H1 (cell line): ENCODE measurements at regions not wholly inside any gene's neighbourhood (a gene's known extent, or its start where the extent isn't known, plus 50 kb on each side); places are given as distances from the start of the nearest gene placed in this dataset.

ENCODE experiments used
- CTCF ChIA-PET: fragments of 300-600 bp; sonication (Branson Sonifier 250); formaldehyde crosslinking; loops from one replicate; lab custom pipeline; 2021; ENCODE audit not compliant: partially characterized antibody; lab: Charles Lee
- POLR2A ChIA-PET: fragments of 300-600 bp; sonication (Branson Sonifier 250); formaldehyde crosslinking; loops from one replicate; lab custom pipeline; 2021; ENCODE audit warnings: inconsistent platforms; ENCODE audit not compliant: partially characterized antibody; lab: Charles Lee
- DNase-seq, 2 experiments: peaks; one replicate each; pipeline versions ENCODE4 v3.0.0 to v3.0.0-alpha.2; 2010 to 2022; ENCODE audit warnings: low spot score in 2 of 2, low read depth in 1 of 2, mixed read lengths in 1 of 2
- FAIRE-seq: peaks from 2 replicates; lab custom pipeline; 2011; peaks lifted over from hg19 to GRCh38; lab: Jason Lieb, UNC
- H2AFZ ChIP-seq: 2 replicates; pipeline ENCODE4 v1.8.1; 2012; ENCODE audit warnings: low read length, inconsistent platforms
- H2AK5ac ChIP-seq: 2 replicates; pipeline ENCODE4 v1.6.1; 2013; ENCODE audit warnings: low read depth, low read length
- H2BK120ac ChIP-seq: replicated peaks from 2 replicates; pipeline ENCODE3; 2013; ENCODE audit warnings: low read depth, low read length, inconsistent platforms
- H2BK12ac ChIP-seq: 2 replicates; pipeline ENCODE4 v1.6.1; 2013; ENCODE audit warnings: low read depth, low read length
- H2BK15ac ChIP-seq: 2 replicates; pipeline ENCODE4 v1.6.1; 2013; ENCODE audit warnings: low read length
- H2BK20ac ChIP-seq: 2 replicates; pipeline ENCODE4 v1.6.1; 2013; ENCODE audit warnings: low read length
- H2BK5ac ChIP-seq: 2 replicates; pipeline ENCODE4 v1.6.1; 2013; ENCODE audit warnings: low read depth, low read length
- H3K14ac ChIP-seq: 2 replicates; pipeline ENCODE4 v1.6.1; 2013; ENCODE audit warnings: inconsistent platforms; ENCODE audit not compliant: insufficient read length
- H3K18ac ChIP-seq: 2 replicates; pipeline ENCODE4 v1.6.1; 2013; ENCODE audit warnings: low read length; ENCODE audit errors: extremely low read depth
- H3K23ac ChIP-seq: 2 replicates; pipeline ENCODE4 v1.6.1; 2013; ENCODE audit warnings: inconsistent platforms; ENCODE audit not compliant: insufficient read length
- H3K23me2 ChIP-seq: 2 replicates; pipeline ENCODE4 v1.6.1; 2013; ENCODE audit warnings: low read depth, low read length
- H3K27ac ChIP-seq: 2 replicates; pipeline ENCODE4 v1.6.1; 2011; ENCODE audit warnings: low read depth, low read length, inconsistent platforms
- H3K27me3 ChIP-seq, 4 experiments: replicated peaks in 1 of 4; 1 replicate in 1 of 4; 2 replicates in 3 of 4; pipeline versions ENCODE4 v1.6.1 to v1.8.1; 2011 to 2013; ENCODE audit warnings: low read length in 3 of 4, mild to moderate bottlenecking in 3 of 4, inconsistent platforms in 2 of 4, mixed read lengths in 2 of 4, moderate library complexity in 1 of 4; ENCODE audit not compliant: control insufficient read depth in 3 of 4, insufficient read depth in 3 of 4; ENCODE audit errors: extremely low read depth in 1 of 4
- H3K36me3 ChIP-seq, 4 experiments: 2 replicates each; pipeline versions ENCODE4 v1.6.1 to v1.8.1; 2011 to 2013; ENCODE audit warnings: mild to moderate bottlenecking in 4 of 4, low read length in 3 of 4, moderate library complexity in 2 of 4, control low read depth in 1 of 4, inconsistent platforms in 1 of 4; ENCODE audit not compliant: insufficient read depth in 4 of 4, control insufficient read depth in 2 of 4
- H3K4ac ChIP-seq: replicated peaks from 2 replicates; pipeline ENCODE3; 2013; ENCODE audit warnings: low read length, low read depth, mixed read lengths, inconsistent platforms; ENCODE audit not compliant: insufficient read length
- H3K4me1 ChIP-seq, 4 experiments: replicated peaks in 1 of 4; 1 replicate in 1 of 4; 2 replicates in 3 of 4; pipeline versions ENCODE4 v1.6.1 to v1.8.1; 2011 to 2013; ENCODE audit warnings: low read length in 3 of 4, inconsistent platforms in 2 of 4, mixed read lengths in 1 of 4; ENCODE audit not compliant: insufficient read depth in 4 of 4, control insufficient read depth in 3 of 4
- H3K4me2 ChIP-seq, 2 experiments: 2 replicates each; pipeline versions ENCODE4 v1.6.1 to v1.8.1; 2011 to 2013; ENCODE audit warnings: low read depth in 2 of 2, low read length in 2 of 2, control low read depth in 1 of 2, inconsistent platforms in 1 of 2, mild to moderate bottlenecking in 1 of 2; ENCODE audit not compliant: insufficient read depth in 1 of 2
- H3K4me3 ChIP-seq, 4 experiments: fragments of 200-600, 300-600 bp in 1 of 4; sonication (generic), shearing (Covaris generic), sonication (Bioruptor Twin) in 1 of 4; 2 replicates each; pipeline versions ENCODE4 v1.5.1 to v1.8.1; 2011 to 2016; ENCODE audit warnings: low read length in 4 of 4, low read depth in 3 of 4, control low read depth in 2 of 4, inconsistent platforms in 2 of 4, mild to moderate bottlenecking in 2 of 4, mixed read lengths in 1 of 4, moderate library complexity in 1 of 4; ENCODE audit not compliant: insufficient read depth in 2 of 4; ENCODE audit errors: extremely low read depth in 1 of 4
- H3K56ac ChIP-seq: replicated peaks from 2 replicates; pipeline ENCODE3; 2013; ENCODE audit warnings: low read depth, mild to moderate bottlenecking, mixed read lengths, low read length, inconsistent platforms; ENCODE audit not compliant: insufficient read length
- H3K79me1 ChIP-seq: 2 replicates; pipeline ENCODE4 v1.6.1; 2013; ENCODE audit warnings: low read depth, low read length, control low read depth
- H3K79me2 ChIP-seq, 2 experiments: 2 replicates each; pipeline versions ENCODE4 v1.6.1 to v1.8.1; 2012 to 2013; ENCODE audit warnings: low read length in 2 of 2, mild to moderate bottlenecking in 2 of 2, inconsistent platforms in 1 of 2; ENCODE audit not compliant: insufficient read depth in 2 of 2, control insufficient read depth in 1 of 2
- H3K9ac ChIP-seq, 4 experiments: replicated peaks in 1 of 4; 1 replicate in 1 of 4; 2 replicates in 3 of 4; pipeline versions ENCODE4 v1.6.1 to v1.8.1; 2011 to 2013; ENCODE audit warnings: low read depth in 3 of 4, low read length in 3 of 4, control low read depth in 2 of 4, mild to moderate bottlenecking in 2 of 4, moderate library complexity in 2 of 4, inconsistent platforms in 1 of 4; ENCODE audit errors: extremely low read depth in 1 of 4
- H3K9me3 ChIP-seq, 2 experiments: 2 replicates each; pipeline versions ENCODE4 v1.6.1 to v1.8.1; 2012 to 2013; ENCODE audit warnings: mild to moderate bottlenecking in 2 of 2, moderate library complexity in 2 of 2, control low read depth in 1 of 2, inconsistent platforms in 1 of 2, low read depth in 1 of 2, low read length in 1 of 2, mixed read lengths in 1 of 2; ENCODE audit not compliant: insufficient read depth in 2 of 2
- H4K20me1 ChIP-seq, 2 experiments: replicated peaks in 1 of 2; 2 replicates each; pipeline versions ENCODE3 to v1.8.1; 2011 to 2013; ENCODE audit warnings: inconsistent platforms in 2 of 2, low read length in 2 of 2, mild to moderate bottlenecking in 1 of 2; ENCODE audit not compliant: insufficient read depth in 2 of 2, control insufficient read depth in 1 of 2
- H4K5ac ChIP-seq: 2 replicates; pipeline ENCODE4 v1.6.1; 2013; ENCODE audit warnings: low read length, low read depth, mixed read lengths, inconsistent platforms; ENCODE audit not compliant: insufficient read length
- H4K8ac ChIP-seq: 2 replicates; pipeline ENCODE4 v1.8.0; 2013; ENCODE audit warnings: mild to moderate bottlenecking, moderate library complexity, low read length, inconsistent platforms; ENCODE audit not compliant: insufficient read depth; ENCODE audit errors: extremely low read depth
- H4K91ac ChIP-seq: replicated peaks from 2 replicates; pipeline ENCODE3; 2013; ENCODE audit warnings: low read length, mixed read lengths, inconsistent platforms; ENCODE audit not compliant: insufficient read length
- CBX8 ChIP-seq: fragments of 300-800, 300-1000 bp; sonication (generic); IDR thresholded peaks from 2 replicates; pipeline ENCODE4 v1.7.1; 2016; ENCODE audit warnings: low read depth, low read length, borderline replicate concordance
- SP4 ChIP-seq: IDR thresholded peaks from 2 replicates; pipeline ENCODE4 v1.6.1; 2012; ENCODE audit warnings: low read length, inconsistent platforms
- TCF12 ChIP-seq: IDR thresholded peaks from 2 replicates; pipeline ENCODE4 v1.6.1; 2011; ENCODE audit warnings: low read depth, mild to moderate bottlenecking, low read length
- ZNF274 ChIP-seq: IDR thresholded peaks from 2 replicates; pipeline ENCODE4 v1.7.0; 2012; ENCODE audit warnings: low read length, borderline replicate concordance; ENCODE audit errors: extremely low read depth
- WGBS, 2 experiments: shearing (Covaris generic) in 1 of 2; methylation state at CpG; one replicate each; pipeline versions ENCODE4 v1.1.6 to v1.1.7; 2013 to 2015; ENCODE audit warnings: low lambda C conversion rate in 2 of 2, mixed read lengths in 2 of 2, inconsistent platforms in 1 of 2, low coverage in 1 of 2, missing lambda C conversion rate in 1 of 2; ENCODE audit not compliant: insufficient replicate concordance in 2 of 2, insufficient coverage in 1 of 2, insufficient read length in 1 of 2; ENCODE audit errors: extremely low coverage in 1 of 2, missing lambda C conversion rate in 1 of 2; 5-methylcytosine and 5-hydroxymethylcytosine counted together

- Histone ChIP-seq H3K23me2 (no peaks in the 10 kb centered on the region), H3K56ac (no peak overlapping the region), H2AK5ac (no peak overlapping the region), H4K8ac (no peak overlapping the region), H2BK5ac (no peak overlapping the region), H3K4me2 (no peak overlapping the region), H2BK120ac (no peak overlapping the region), H2BK15ac (no peak overlapping the region), H3K18ac (no peak overlapping the region), H2BK12ac (no peak overlapping the region), H3K9ac (no peak overlapping the region), H4K5ac (no peak overlapping the region), H3K79me2 (no peaks in the 10 kb centered on the region), H3K4me3 (no peak overlapping the region), H3K4ac (no peak overlapping the region), H3K23ac (no peak overlapping the region), H3K79me1 (no peaks in the 10 kb centered on the region), H2BK20ac (no peak overlapping the region), H3K14ac (no peak overlapping the region), H2AFZ (no peak overlapping the region), H4K20me1 (no peaks in the 10 kb centered on the region), H3K36me3 (no peaks in the 10 kb centered on the region; a peak in 1 of 8 replicates), H3K9me3 (no peaks in the 10 kb centered on the region), H3K4me1 (no peaks in the 10 kb centered on the region), H3K27ac (no peak overlapping the region), H4K91ac (no peak overlapping the region), H3K27me3 (no peaks in the 10 kb centered on the region)
- 100% methylated on average over 1 of the region's 1 CpG; no CpG with 5 or more reads in 1 of the 2 experiments for WGBS, 2 experiments
- FAIRE-seq (no peak), DNase-seq (no peak)
- POLR2A ChIA-PET = no interaction called here
- CTCF ChIA-PET = no interaction called here
- TF ChIP-seq TCF12 = no peak
- TF ChIP-seq ZNF274 = no peak
- no peak for TF ChIP-seq SP4
- no peak for TF ChIP-seq CBX8
Measured at GRCh38 chr2:22444281-22444680, 940.7 kb upstream of the KLHL29 start.
